GM19328 (cell line): ENCODE measurements at regions not wholly inside any gene's neighbourhood (a gene's known extent, or its start where the extent isn't known, plus 50 kb on each side); places are given as distances from the start of the nearest gene placed in this dataset.

Experiments
- ATAC-seq: cut with Tn5 transposase; IDR thresholded peaks from one replicate; pipeline ENCODE4 v1.9.1; 2021; ENCODE audit warnings: mild to moderate bottlenecking, moderate library complexity; ENCODE audit not compliant: unreplicated experiment

DNA sequence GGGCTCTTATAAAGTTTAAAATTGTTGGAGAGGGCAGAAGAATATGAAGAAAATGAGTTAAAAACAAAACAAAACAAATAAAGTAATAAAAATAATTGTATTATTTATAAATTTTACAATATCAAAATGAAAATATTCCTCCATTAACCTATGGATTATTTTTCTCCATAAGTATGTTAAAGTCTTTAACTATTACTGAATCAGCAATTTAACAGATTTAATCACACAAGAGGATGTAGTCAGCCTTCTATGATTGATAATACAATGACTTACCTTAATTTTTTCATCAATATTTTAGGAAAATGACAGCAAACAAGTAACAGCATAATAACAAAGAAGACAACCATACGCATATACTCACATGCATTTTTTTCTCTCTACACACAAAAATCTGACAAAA, 1195.3 kb upstream of the NUDT12 start:
- no peak for ATAC-seq

DNA sequence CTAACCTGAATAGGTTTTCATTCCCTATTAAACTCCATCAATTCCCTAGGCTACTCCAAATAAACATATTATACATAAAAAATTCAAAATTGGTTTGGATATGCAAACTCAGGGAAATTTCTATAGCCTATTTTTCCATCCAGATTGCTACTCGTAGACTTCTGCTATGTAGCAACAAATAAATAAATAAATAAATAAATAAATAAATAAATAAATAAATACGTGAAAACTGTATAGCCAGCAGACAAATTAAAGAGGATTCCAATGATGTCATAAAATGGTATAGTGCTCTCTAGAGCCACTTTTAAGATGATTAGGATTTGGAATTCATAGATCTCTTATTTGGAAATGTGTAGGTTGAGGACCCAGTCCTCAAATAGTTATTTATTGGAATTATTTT, 1193.2 kb upstream of the NUDT12 start:
- no peak for ATAC-seq

GRCh38 chr5:104754311-104754995, 1191.9 kb upstream of the NUDT12 start:
- ATAC-seq, result no peak

GRCh38 chr5:104751969-104752368, 1189.4 kb upstream of the NUDT12 start:
- no peak for ATAC-seq

DNA sequence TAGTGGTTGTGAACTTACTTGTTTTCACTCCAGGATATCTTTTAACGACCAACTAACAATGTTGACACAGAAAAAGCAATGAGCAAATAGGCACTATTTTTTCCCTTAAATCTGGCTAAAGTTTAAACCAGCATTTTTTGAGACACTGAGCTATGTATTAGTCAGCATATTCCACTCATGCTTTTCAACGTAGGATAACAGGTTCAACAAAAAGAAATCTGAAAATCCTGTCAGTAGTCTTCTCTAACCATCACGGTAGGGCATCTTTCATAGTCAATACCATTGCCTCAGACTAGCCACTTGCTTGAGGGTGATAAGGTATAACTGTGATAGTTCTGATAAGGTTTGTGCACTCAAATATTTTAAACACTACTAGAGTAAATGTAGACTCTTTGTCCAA, 1177.3 kb upstream of the NUDT12 start:
- no peak for ATAC-seq

DNA sequence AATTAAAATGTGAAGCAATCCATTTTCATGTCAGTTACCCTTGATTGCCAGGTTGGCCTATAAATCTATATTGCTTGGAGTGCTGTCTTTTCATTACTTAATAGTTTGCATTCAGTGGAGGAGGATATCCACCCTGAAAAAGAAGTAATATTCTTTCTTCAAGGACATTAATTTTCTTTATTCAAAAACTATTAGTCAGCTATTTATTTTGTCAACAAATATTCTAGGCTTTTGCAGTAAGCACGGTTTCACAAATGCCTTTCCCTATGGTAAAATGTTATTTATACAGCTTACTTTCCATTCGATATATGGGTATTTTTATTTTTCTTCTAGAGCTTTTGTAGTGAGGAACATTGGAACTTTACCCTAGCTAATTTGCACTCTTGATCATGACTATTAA, 1176.9 kb upstream of the NUDT12 start:
- ATAC-seq, result no peak

DNA sequence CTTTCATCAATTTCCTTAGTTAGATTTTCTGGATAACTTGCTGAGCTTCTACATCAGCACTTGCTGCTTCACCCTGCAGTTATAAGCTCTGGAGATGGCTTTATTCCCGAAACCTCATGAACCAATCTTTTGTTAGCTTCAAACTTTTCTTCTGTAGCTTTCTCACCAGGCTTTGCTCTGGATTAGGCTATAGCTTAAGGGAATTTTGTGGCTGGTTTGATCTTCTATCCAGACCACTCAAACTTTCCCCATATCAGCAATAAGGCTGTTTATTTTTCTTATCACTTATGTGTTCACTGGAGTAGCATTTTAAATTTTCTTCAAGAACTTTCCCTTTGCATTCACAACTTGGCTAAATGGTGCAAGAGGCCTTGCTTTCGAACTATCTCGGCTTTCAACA, 1173.5 kb upstream of the NUDT12 start:
- no peak for ATAC-seq

DNA sequence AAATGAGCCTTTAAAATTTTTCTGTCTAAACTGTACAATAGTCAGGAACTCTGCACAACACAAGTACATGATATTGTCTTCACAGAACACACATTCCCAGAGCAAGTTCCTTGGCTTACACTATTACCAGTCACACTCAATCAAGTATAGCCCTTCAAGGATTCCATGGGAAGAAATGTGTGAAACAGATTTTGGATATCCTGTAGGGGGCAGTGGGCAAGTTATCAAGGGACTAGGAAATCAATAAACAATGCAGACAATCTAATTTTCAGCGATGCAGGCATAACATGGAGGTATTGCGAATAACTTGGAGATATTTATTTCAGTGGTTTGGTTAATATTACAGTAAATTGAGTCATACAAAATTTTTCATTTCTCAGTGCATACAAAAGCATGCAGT, 1171.5 kb upstream of the NUDT12 start:
- ATAC-seq, result no peak

GRCh38 chr5:104733063-104733669, 1170.6 kb upstream of the NUDT12 start:
- no peak for ATAC-seq

GRCh38 chr5:104731331-104731730, 1168.7 kb upstream of the NUDT12 start:
- no peak for ATAC-seq

DNA sequence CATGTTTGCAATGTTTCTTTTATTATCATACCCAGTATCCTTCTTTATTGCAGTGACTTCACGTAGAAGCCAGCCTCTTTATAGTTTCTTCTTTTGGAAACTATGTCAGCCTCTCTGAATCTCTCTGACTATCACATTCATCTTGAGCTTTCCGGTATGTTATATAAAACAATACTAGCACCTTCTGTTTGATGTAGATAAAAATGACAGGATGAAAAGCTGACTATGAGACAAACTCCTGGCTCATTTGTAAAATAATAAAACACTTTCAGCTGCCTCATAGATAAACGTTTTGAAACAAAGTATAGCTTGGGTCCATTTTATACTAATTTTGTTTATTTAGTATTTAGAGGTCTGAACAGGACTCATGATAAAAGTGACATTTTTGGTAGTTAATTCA, 1145.4 kb upstream of the NUDT12 start:
- no peak for ATAC-seq

DNA sequence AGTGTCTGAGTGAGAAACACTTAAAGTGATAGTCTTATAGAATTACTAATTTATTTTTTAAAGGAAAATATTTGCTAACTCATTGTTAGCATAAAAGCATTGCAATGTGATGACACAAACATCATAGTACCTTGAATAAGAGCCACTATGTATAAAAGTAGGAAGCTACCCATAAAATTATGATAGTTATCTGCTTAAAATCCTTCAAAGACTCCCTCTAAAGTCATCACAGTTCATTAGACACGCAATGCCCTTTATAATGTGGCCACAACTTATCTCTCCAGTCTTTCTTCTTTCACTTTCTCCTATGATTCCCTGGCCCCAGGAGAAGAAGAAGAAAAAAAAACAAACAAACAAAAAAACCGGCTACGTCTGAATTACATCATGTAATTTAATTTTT, 1144.0 kb upstream of the NUDT12 start:
- ATAC-seq, result no peak

DNA sequence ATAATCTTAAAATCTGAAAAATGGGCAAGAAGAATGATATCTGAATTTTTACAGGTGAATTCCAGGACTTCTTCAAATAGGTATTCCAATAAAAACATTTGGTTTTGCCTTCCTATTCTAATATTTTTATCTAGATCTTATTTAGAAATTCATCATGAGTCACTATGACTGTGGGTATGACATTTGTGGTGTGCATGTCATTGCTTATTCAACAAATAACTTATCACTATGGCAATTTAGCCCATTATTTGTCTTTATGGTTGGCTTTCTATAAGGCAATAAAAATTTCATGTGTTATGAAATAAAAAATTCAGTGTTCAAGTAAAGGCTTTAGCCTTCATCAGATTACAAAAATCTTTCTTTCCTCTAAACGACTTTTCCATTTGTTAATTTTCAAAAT, 1139.6 kb upstream of the NUDT12 start:
- ATAC-seq, result no peak

GRCh38 chr5:104699438-104699837, 1136.8 kb upstream of the NUDT12 start:
- no peak for ATAC-seq

GRCh38 chr5:104661256-104661655, 1098.7 kb upstream of the NUDT12 start:
- ATAC-seq, result no peak

DNA sequence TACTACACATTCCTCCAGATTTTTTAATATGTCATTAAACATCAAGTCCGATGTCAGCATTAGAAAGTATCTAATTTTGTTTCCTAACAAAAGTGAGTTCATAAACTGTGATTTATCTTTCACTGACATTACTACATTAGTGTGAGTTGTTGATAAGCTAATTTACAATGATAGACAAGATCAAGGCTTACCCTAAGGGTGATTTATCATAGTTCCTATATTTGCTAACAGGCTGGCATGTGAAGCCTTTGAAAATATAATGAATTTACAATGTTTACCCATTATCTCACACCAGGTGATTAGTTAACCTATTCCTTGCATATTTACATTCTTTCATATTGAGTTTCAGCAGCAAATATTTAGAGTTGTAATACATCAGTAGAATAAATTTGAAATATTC, 1096.9 kb upstream of the NUDT12 start:
- no peak for ATAC-seq

DNA sequence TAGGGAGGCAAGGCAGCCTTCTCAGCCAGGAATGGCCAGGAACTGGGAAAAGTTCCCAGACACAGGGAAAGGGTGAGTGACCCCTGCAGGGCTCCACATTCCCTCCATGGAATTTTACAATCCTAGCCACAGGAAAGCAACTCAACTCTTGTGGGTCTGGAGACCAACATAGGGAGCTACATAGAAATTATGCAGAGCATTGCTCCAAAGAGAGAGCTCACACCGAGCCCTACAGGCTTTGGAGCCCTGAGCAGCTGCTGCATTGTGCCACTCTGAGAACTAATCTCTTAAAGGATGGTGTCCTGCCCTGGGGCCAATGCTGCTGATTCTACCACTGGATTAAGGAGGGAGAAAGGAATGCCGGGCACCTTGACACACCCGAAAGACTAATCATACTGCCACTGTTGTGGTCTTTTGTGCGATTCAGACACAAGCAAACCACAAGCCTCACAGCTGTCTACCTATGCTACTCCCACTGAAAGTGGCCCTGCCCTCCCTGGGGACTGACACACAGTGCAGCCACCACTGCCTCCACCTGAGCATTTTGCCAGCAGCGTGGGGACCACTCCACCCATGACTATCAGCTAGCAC, 1089.8 kb upstream of the NUDT12 start:
- ATAC-seq, result no peak

- ATAC-seq, result no peak
Measured at GRCh38 chr5:104650313-104651055, 1087.9 kb upstream of the NUDT12 start.

DNA sequence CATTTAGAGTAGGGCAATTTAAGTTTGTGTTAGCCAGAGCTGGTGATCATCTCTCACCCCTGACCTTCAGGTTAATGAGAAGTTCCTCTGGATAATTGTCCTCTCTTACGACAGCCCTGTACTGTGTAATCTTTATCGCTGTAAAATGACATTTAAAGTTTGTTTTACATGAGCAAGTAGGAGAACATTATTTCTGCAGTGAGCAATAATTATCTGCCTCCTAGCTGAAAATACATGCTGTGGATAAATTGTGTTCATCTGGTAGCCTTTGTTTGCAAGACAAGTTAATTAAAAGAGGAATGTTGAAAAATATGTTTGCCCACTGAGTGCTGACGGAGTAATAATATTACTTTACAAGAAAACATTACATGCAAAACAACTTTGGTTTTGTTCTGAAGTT, 1083.8 kb upstream of the NUDT12 start:
- ATAC-seq, result no peak

GRCh38 chr5:104643320-104643719, 1080.7 kb upstream of the NUDT12 start:
- ATAC-seq, result no peak

GRCh38 chr5:104635227-104635626, 1072.6 kb upstream of the NUDT12 start:
- no peak for ATAC-seq

DNA sequence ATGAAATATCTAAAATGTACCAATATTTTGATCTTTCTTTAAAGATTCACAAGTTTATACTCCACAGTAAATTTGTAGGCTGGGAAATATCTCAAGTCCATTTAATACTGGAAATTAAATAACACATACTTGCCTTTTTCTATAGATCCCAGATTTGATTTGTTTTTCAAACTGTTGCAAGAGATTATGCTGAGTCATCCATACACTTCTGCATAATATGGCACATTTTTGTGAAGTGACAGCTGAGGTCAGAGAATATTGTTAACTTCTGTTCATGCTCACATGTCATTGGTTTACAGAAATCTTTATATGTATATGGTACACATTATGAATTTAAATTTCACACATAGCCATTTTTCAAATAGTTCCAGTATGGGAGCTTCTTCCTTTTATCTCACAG, 1066.3 kb upstream of the NUDT12 start:
- no peak for ATAC-seq
